ENCODE measurements at regions not wholly inside any gene's neighbourhood (a gene's known extent, or its start where the extent isn't known, plus 50 kb on each side); places are given as distances from the start of the nearest gene placed in this dataset.

GRCh38 chr10:14396411-14397048 is 65.8 kb upstream of the FRMD4A start (continued):
- TF ChIP-seq RARB (CRISPR knock-in tag; IDR thresholded peaks at IDR 0.05) (no peak), REST (IDR thresholded peaks at IDR 0.05) (no peak)

- ATAC-seq (no peak), FAIRE-seq (no peak), DNase-seq (ENCODE audit: low read depth in 1 of 2, low spot score in 1 of 2) (no peak)
- no peak for TF ChIP-seq MYC (IDR thresholded peaks at IDR 0.05; ENCODE audit: borderline replicate concordance, low read length)
- H3K9me3 ChIP-seq = no peaks in the 10 kb centered on the region
- H3K4me1 ChIP-seq = no peaks in the 10 kb centered on the region
- H3K4me2 ChIP-seq = no peak overlapping the region
- POLR2A ChIA-PET = no interaction called here
- H3K27ac ChIP-seq = no peak overlapping the region
- CTCF ChIA-PET = no interaction called here
- no peak overlapping the region for H3K4me3 ChIP-seq
- WGBS (ENCODE audit: missing lambda C conversion rate) = 6% methylated on average over 1 of the region's 1 CpG
Observed at GRCh38 chr10:14394179-14394578, 63.5 kb upstream of the FRMD4A start.

- POLR2A ChIA-PET = no interaction called here
Observed at GRCh38 chr10:14391342-14391741, 60.6 kb upstream of the FRMD4A start.

More at GRCh38 chr10:14391342-14391741, 60.6 kb upstream of the FRMD4A start:
- ATAC-seq (no peak), FAIRE-seq (no peak), DNase-seq (ENCODE audit: low read depth in 1 of 2, low spot score in 1 of 2) (no peak)
- CTCF ChIA-PET = interaction anchor here (1.3 to 2.0 kb wide), 2 partner anchors 17 to 26 kb away, joined by 5 read pairs; no protein-coding TSS in a partner anchor
- Histone ChIP-seq H3K27ac (no peak overlapping the region), H3K4me1 (no peaks in the 10 kb centered on the region), H3K4me3 (no peak overlapping the region), H3K4me2 (no peak overlapping the region), H3K9me3 (no peaks in the 10 kb centered on the region)
- TF ChIP-seq EP300 (IDR thresholded peaks at IDR 0.05) (no peak), CTCF (IDR thresholded peaks at IDR 0.05) (no peak), CHD4 (IDR thresholded peaks at IDR 0.05; ENCODE audit: borderline replicate concordance) (no peak), RNF2 (IDR thresholded peaks at IDR 0.05; ENCODE audit: borderline replicate concordance, low read depth) (no peak), JUNB (IDR thresholded peaks at IDR 0.05) (no peak), BCL3 (IDR thresholded peaks at IDR 0.05) (no peak), SMC3 (IDR thresholded peaks at IDR 0.05) (no peak), GATA3 (IDR thresholded peaks at IDR 0.05; ENCODE audit: borderline replicate concordance) (no peak), RAD21 (conservative IDR thresholded peaks at IDR 0.05 in 1 of 2, IDR thresholded peaks at IDR 0.05 in 1 of 2) (no peak), MAX (IDR thresholded peaks at IDR 0.05) (no peak)
- 52% methylated on average over 6 of the region's 6 CpGs for WGBS (ENCODE audit: missing lambda C conversion rate)
